ACC112 (cell line): ENCODE measurements at regions not wholly inside any gene's neighbourhood (a gene's known extent, or its start where the extent isn't known, plus 50 kb on each side); places are given as distances from the start of the nearest gene placed in this dataset.

Experiments used
- H2AFZ ChIP-seq: fragments of 200-600 bp; sonication (generic); one replicate; pipeline ENCODE4 v1.6.0; 2017; ENCODE audit warnings: antibody characterized with exemption, low read length; ENCODE audit not compliant: unreplicated experiment
- H3K27ac ChIP-seq: fragments of 200-600 bp; sonication (generic); 2 replicates; pipeline ENCODE4 v1.5.1; 2014; ENCODE audit warnings: low read depth, mild to moderate bottlenecking, antibody characterized with exemption, low read length, moderate library complexity
- H3K27me3 ChIP-seq: fragments of 200-600 bp; sonication (generic); 2 replicates; pipeline ENCODE4 v1.6.1; 2014; ENCODE audit warnings: mild to moderate bottlenecking, antibody characterized with exemption, low read length, moderate library complexity, mixed read lengths; ENCODE audit not compliant: insufficient read depth
- H3K36me3 ChIP-seq: fragments of 200-600 bp; sonication (generic); 2 replicates; pipeline ENCODE4 v1.6.1; 2016; ENCODE audit warnings: mild to moderate bottlenecking, antibody characterized with exemption, low read length, moderate library complexity, mixed read lengths; ENCODE audit not compliant: insufficient read depth
- H3K4me1 ChIP-seq: fragments of 200-600 bp; sonication (generic); one replicate; pipeline ENCODE4 v1.6.1; 2016; ENCODE audit warnings: low read length, mixed read lengths; ENCODE audit not compliant: insufficient read depth, unreplicated experiment, control insufficient read depth
- H3K4me3 ChIP-seq: fragments of 200-600 bp; sonication (generic); 2 replicates; pipeline ENCODE4 v1.5.1; 2014; ENCODE audit warnings: mild to moderate bottlenecking, low read depth, low read length
- H3K79me2 ChIP-seq: fragments of 200-600 bp; sonication (generic); one replicate; pipeline ENCODE4 v1.6.0; 2016; ENCODE audit warnings: low read length; ENCODE audit not compliant: control insufficient read depth, unreplicated experiment, insufficient read depth

DNA sequence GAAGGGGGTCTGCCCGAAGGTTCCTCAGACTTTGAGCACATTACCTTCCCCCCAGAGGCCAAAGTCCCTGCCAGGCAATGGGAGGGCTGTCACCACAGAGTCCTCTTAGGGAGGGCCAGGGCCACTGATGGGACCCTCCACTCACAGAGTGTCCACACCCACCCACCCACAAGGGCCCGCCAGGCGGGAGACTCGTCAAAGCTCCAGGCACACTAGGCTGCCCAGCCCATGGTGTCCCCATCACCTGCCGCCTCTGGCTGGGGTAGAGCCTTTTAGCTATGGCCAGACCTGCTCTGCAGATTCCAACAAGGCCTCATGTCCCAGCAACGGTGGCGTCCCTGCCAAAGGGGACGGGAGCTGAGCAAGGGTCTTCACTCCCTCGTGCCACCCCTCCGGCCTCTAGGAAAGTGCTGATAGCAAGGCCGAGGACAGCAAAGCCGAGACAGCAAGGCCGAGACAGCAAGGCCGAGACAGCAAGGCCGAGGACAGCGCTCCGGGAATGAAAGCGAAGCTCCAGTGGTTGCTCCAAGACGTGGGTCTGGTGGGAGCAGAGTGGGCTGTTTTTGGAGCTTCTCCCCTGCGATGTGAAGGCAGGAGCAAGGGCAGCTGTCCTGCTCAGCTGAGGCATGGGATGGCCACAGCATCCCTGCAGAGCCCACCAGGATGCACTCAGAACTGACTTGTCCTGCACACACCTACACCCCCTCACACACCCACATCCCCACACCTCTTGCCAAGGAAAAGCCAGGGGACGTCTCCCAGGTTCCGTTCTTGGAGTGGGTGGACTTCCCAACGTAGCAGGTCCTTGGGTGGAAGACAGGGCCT lies 123.4 kb downstream of the CRYAA start:
- peaks cover 23% of the 10 kb centered on the region for H3K27me3 ChIP-seq
- H3K27ac ChIP-seq, result no peak overlapping the region
- no peaks in the 10 kb centered on the region for H3K4me1 ChIP-seq
- H2AFZ ChIP-seq, result no peak overlapping the region
- H3K4me3 ChIP-seq, result no peak overlapping the region
- H3K36me3 ChIP-seq, result no peaks in the 10 kb centered on the region
- no peaks in the 10 kb centered on the region for H3K79me2 ChIP-seq

GRCh38 chr21:43291347-43291950 lies 122.6 kb downstream of the CRYAA start:
- no peak overlapping the region for H3K4me3 ChIP-seq
- no peak overlapping the region for H3K27ac ChIP-seq
- H3K27me3 ChIP-seq, result peaks cover 23% of the 10 kb centered on the region
- H3K36me3 ChIP-seq, result no peaks in the 10 kb centered on the region
- no peak overlapping the region for H2AFZ ChIP-seq
- H3K4me1 ChIP-seq, result no peaks in the 10 kb centered on the region
- H3K79me2 ChIP-seq, result no peaks in the 10 kb centered on the region

DNA sequence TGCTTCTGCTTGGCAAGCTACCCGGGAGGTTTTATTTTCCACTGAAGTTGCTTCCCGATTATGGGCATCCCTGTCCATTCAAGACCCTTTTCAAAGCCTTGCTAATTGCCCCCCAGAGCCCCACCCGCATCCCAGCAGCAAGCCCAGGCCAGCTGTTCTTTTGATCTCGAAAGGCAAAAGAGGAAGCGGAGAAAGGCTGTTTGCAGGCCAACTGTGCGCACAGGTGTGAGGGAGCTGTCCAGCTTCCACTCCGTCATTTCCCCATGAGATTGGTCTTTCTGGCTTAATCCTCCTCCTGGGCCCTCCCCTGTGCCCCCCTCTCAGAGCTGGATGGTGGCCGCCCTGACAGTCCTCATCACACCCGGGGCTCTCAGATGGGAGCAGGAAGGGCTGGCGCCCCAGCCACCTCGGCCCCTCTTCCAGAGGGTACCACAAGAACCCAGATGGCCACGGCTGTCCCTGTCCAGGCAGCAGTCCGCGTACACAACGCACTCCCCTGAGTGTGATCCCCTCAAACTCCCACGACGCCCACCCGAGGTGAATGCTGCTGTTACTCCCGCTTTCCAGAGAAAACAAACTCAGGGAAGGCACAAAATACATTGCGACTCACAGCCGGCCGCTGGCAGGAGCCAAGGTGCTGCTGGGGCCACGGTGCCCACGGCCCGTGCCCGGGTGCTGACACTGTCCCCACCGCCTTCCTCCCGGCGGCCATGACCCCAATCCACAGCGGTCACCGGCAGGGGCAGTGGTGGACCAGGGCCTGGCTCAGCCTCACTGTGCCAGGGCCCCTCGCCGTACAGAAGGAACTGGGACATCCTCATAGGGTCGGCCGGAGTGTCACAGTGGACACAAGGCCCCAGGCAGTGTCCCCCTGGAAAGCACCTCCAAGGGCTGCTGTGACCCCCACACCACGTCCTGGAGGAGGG lies 121.9 kb downstream of the CRYAA start:
- Histone ChIP-seq H2AFZ (no peak overlapping the region), H3K4me1 (no peaks in the 10 kb centered on the region), H3K4me3 (no peak overlapping the region), H3K27ac (no peak overlapping the region), H3K36me3 (no peaks in the 10 kb centered on the region), H3K27me3 (peaks cover 20% of the 10 kb centered on the region), H3K79me2 (no peaks in the 10 kb centered on the region)

- peaks cover 13% of the 10 kb centered on the region; the same call in 1 of the 2 replicates for H3K27me3 ChIP-seq
- no peak overlapping the region for H3K27ac ChIP-seq
- no peaks in the 10 kb centered on the region for H3K36me3 ChIP-seq
Measured at GRCh38 chr21:43289966-43290365, 121.2 kb downstream of the CRYAA start.

GRCh38 chr21:43289442-43289841 lies 120.6 kb downstream of the CRYAA start:
- H2AFZ ChIP-seq, result no peak overlapping the region
- H3K79me2 ChIP-seq, result no peaks in the 10 kb centered on the region
- no peak overlapping the region for H3K27ac ChIP-seq
- H3K4me1 ChIP-seq, result no peaks in the 10 kb centered on the region
- no peak overlapping the region for H3K4me3 ChIP-seq
- H3K27me3 ChIP-seq, result peaks cover 7% of the 10 kb centered on the region; the same call in 1 of the 2 replicates
- H3K36me3 ChIP-seq, result no peaks in the 10 kb centered on the region

More at GRCh38 chr21:43289966-43290365, 121.2 kb downstream of the CRYAA start:
- H3K79me2 ChIP-seq, result no peaks in the 10 kb centered on the region
- H3K4me1 ChIP-seq, result no peaks in the 10 kb centered on the region
- no peak overlapping the region for H3K4me3 ChIP-seq
- H2AFZ ChIP-seq, result no peak overlapping the region

DNA sequence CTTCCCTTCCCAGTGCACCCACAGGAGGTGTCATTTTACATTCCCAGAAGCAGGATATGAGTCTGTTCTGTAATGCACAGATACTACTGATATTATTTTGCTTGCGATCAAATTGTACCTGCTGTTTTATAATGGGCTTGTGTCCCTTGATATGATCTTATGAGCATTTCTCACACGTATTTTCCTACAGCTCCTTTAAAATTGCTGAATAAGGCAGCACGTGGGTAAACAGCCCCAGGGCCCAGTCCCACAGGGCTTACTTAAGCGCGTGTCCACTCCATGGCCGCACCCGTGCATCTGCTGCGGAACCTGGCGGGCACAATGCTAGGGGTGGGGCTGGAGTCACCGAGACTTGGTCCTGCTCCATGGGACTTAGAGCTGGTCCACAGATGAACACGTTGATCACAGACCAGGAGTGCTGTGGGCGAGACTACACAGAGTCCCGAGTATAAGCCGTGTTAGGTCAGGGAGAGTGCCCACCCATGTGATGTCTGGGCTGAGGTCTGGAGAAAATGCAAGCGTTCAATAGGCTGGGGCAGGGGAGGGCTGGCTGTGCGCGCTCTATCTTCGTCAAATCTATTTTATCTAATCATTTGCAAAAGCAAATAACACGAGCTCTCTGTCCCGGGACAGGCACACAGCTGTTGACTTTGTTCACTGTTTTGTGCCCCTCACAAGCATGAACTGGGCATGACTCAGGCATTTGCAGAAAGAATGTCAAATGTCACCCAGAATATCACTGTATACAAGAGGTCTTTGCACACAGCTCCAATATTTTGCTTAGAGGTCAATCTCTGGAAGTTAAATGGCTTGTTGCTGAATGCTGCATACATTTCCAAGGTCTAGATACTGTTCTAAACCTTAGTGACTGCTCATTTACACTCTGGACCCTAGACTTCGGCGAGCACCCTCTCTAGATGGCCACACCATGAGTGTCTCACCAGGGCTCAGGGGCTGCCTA lies 119.3 kb downstream of the CRYAA start:
- no peak overlapping the region for H3K27ac ChIP-seq

GRCh38 chr21:43287111-43287760 lies 118.4 kb downstream of the CRYAA start:
- H3K4me1 ChIP-seq, result no peaks in the 10 kb centered on the region
- H3K36me3 ChIP-seq, result no peaks in the 10 kb centered on the region
- H3K27ac ChIP-seq, result no peak overlapping the region
- no peaks in the 10 kb centered on the region for H3K79me2 ChIP-seq
- no peaks in the 10 kb centered on the region for H3K27me3 ChIP-seq
- H3K4me3 ChIP-seq, result no peak overlapping the region
- no peak overlapping the region for H2AFZ ChIP-seq

More for the DNA sequence above, 119.3 kb downstream of the CRYAA start:
- no peak overlapping the region for H3K4me3 ChIP-seq
- H2AFZ ChIP-seq, result no peak overlapping the region
- H3K79me2 ChIP-seq, result no peaks in the 10 kb centered on the region
- no peaks in the 10 kb centered on the region for H3K4me1 ChIP-seq
- H3K36me3 ChIP-seq, result no peaks in the 10 kb centered on the region
- H3K27me3 ChIP-seq, result no peaks in the 10 kb centered on the region

- no peak overlapping the region for H2AFZ ChIP-seq
- H3K36me3 ChIP-seq, result no peaks in the 10 kb centered on the region
- H3K79me2 ChIP-seq, result no peaks in the 10 kb centered on the region
- no peak overlapping the region for H3K4me3 ChIP-seq
- H3K4me1 ChIP-seq, result no peaks in the 10 kb centered on the region
- no peak overlapping the region for H3K27ac ChIP-seq
- H3K27me3 ChIP-seq, result no peaks in the 10 kb centered on the region
Measured at GRCh38 chr21:43286196-43286595, 117.4 kb downstream of the CRYAA start.

DNA sequence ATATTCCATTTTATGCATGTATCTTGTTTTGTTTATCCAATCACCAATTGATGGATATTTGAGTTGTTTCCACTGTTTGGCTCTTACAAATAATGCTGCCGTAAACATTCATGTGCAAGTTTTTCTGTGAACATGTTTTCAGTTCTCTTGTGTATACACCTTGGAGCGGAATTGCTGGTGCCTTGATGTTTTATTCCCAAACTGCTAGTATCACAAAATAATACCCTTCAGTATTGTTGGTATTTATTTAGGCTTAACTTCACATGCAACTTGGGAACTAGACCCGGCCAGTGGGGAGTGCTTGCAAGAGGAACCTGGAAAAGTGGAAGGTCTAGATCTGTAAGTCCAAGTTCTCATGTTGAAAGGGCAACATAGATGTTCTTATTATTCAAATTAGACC lies 115.9 kb downstream of the CRYAA start:
- Histone ChIP-seq H3K27ac (no peak overlapping the region), H3K4me1 (no peaks in the 10 kb centered on the region), H2AFZ (no peak overlapping the region), H3K36me3 (no peaks in the 10 kb centered on the region), H3K27me3 (no peaks in the 10 kb centered on the region), H3K79me2 (no peaks in the 10 kb centered on the region), H3K4me3 (no peak overlapping the region)
